SK-N-SH treated with all-trans-retinoic acid at 6 μM for 48 hours (cell line): ENCODE measurements at regions not wholly inside any gene's neighbourhood (a gene's known extent, or its start where the extent isn't known, plus 50 kb on each side); places are given as distances from the start of the nearest gene placed in this dataset.

Experiments
- ATAC-seq: fragments of 200-7000 bp; cut with Tn5 transposase; 3 replicates; pipeline ENCODE4 v1.9.1; 2020; ENCODE audit warnings: mild to moderate bottlenecking, moderate library complexity
- BACH2 ChIP-seq: fragments of 250-450 bp; sonication (Bioruptor Pico); IDR thresholded peaks from 2 replicates; pipeline ENCODE4 v1.9.0; 2021; ENCODE audit warnings: mild to moderate bottlenecking, borderline replicate concordance
- CREB5 ChIP-seq: fragments of 250-450 bp; sonication (Bioruptor Pico); IDR thresholded peaks from 2 replicates; pipeline ENCODE4 v1.5.1; 2020; ENCODE audit warnings: low read depth, mild to moderate bottlenecking, moderate library complexity
- CSDC2 ChIP-seq: fragments of 250-450 bp; sonication (Bioruptor Pico); IDR thresholded peaks from 2 replicates; pipeline ENCODE4 v1.5.0; 2020; ENCODE audit warnings: mild to moderate bottlenecking, moderate library complexity
- CSRNP3 ChIP-seq: fragments of 250-450 bp; sonication (Bioruptor Pico); IDR thresholded peaks from 2 replicates; pipeline ENCODE4 v1.5.1; 2021; ENCODE audit warnings: mild to moderate bottlenecking, moderate library complexity
- ESRRG ChIP-seq: fragments of 250-450 bp; sonication (Bioruptor Pico); IDR thresholded peaks from 2 replicates; pipeline ENCODE4 v1.6.1; 2021; ENCODE audit warnings: mild to moderate bottlenecking
- GLIS3 ChIP-seq: fragments of 250-450 bp; sonication (Bioruptor Pico); IDR thresholded peaks from 2 replicates; pipeline ENCODE4 v1.5.0; 2020; ENCODE audit warnings: mild to moderate bottlenecking, moderate library complexity
- ISL1 ChIP-seq: fragments of 250-450 bp; sonication (Bioruptor Pico); IDR thresholded peaks from 2 replicates; pipeline ENCODE4 v2.1.2; 2022; ENCODE audit warnings: mild to moderate bottlenecking, moderate library complexity
- OSR1 ChIP-seq: fragments of 250-450 bp; sonication (Bioruptor Pico); IDR thresholded peaks from 2 replicates; pipeline ENCODE4 v1.8.0; 2022; ENCODE audit warnings: moderate library complexity, mild to moderate bottlenecking, inconsistent platforms
- PATZ1 ChIP-seq: fragments of 250-450 bp; sonication (Bioruptor Pico); IDR thresholded peaks from 2 replicates; pipeline ENCODE4 v1.8.0; 2020; ENCODE audit warnings: mild to moderate bottlenecking, moderate library complexity, borderline replicate concordance
- POU6F1 ChIP-seq: fragments of 250-450 bp; sonication (Bioruptor Pico); IDR thresholded peaks from 2 replicates; pipeline ENCODE4 v1.8.0; 2021; ENCODE audit warnings: low read depth, mild to moderate bottlenecking, moderate library complexity, borderline replicate concordance
- PPARA ChIP-seq: fragments of 250-450 bp; sonication (Bioruptor Pico); IDR thresholded peaks from 2 replicates; pipeline ENCODE4 v1.5.0; 2020; ENCODE audit warnings: mild to moderate bottlenecking, borderline replicate concordance
- SNAI2 ChIP-seq: fragments of 250-450 bp; sonication (Bioruptor Pico); IDR thresholded peaks from 2 replicates; pipeline ENCODE4 v1.5.0; 2020; ENCODE audit warnings: mild to moderate bottlenecking, moderate library complexity
- TCF4 ChIP-seq: fragments of 250-450 bp; sonication (Bioruptor Pico); IDR thresholded peaks from 2 replicates; pipeline ENCODE4 v1.8.0; 2021; ENCODE audit warnings: mild to moderate bottlenecking, moderate library complexity, borderline replicate concordance
- TOX ChIP-seq: fragments of 250-450 bp; sonication (Bioruptor Pico); IDR thresholded peaks from 2 replicates; pipeline ENCODE4 v1.8.0; 2021; ENCODE audit warnings: mild to moderate bottlenecking, moderate library complexity, borderline replicate concordance
- TSHZ2 ChIP-seq: fragments of 250-450 bp; sonication (Bioruptor Pico); IDR thresholded peaks from 2 replicates; pipeline ENCODE4 v1.5.0; 2020; ENCODE audit warnings: mild to moderate bottlenecking, moderate library complexity
- ZC3H10 ChIP-seq: fragments of 250-450 bp; sonication (Bioruptor Pico); IDR thresholded peaks from 2 replicates; pipeline ENCODE4 v1.5.1; 2021; ENCODE audit warnings: mild to moderate bottlenecking, moderate library complexity
- ZFP3 ChIP-seq: fragments of 250-450 bp; sonication (Bioruptor Pico); IDR thresholded peaks from 2 replicates; pipeline ENCODE4 v1.5.0; 2020; ENCODE audit warnings: mild to moderate bottlenecking, moderate library complexity
- ZFP30 ChIP-seq: fragments of 450-650 bp; formaldehyde crosslinking; IDR thresholded peaks from 2 replicates; pipeline ENCODE4 v1.5.0; 2022; ENCODE audit warnings: mild to moderate bottlenecking, moderate library complexity
- ZNF565 ChIP-seq: fragments of 450-650 bp; formaldehyde crosslinking; conservative IDR thresholded peaks from 2 replicates; pipeline ENCODE4 v1.5.0; 2020; ENCODE audit warnings: low read depth, mild to moderate bottlenecking, moderate library complexity
- ZNF70 ChIP-seq: fragments of 450-650 bp; formaldehyde crosslinking; IDR thresholded peaks from 2 replicates; pipeline ENCODE4 v1.5.0; 2020; ENCODE audit warnings: mild to moderate bottlenecking, moderate library complexity

GRCh38 chr6:79833964-79834284 is 113.4 kb downstream of the ELOVL4 start:
- no peak for ATAC-seq
- no peak for TF ChIP-seq ZC3H10 (CRISPR knock-in tag)

- TF ChIP-seq ISL1 (CRISPR knock-in tag) (peak; percentile 68), BACH2 (CRISPR knock-in tag) (no peak), ZC3H10 (CRISPR knock-in tag) (no peak), TCF4 (CRISPR knock-in tag) (peak; percentile 53; the same call in 1 of the 2 replicates), TOX (no peak), ZNF565 (CRISPR knock-in tag) (no peak), TSHZ2 (peak; percentile 34; the same call in 1 of the 2 replicates)
- ATAC-seq: peak; percentile 53
These were observed 113.9 kb downstream of the ELOVL4 start for GRCh38 chr6:79833264-79833963.

- TF ChIP-seq ZC3H10 (CRISPR knock-in tag): no peak
- TF ChIP-seq POU6F1: no peak
- no peak for TF ChIP-seq CSRNP3
- TF ChIP-seq SNAI2: no peak
- TF ChIP-seq PPARA (CRISPR knock-in tag): no peak
- no peak for TF ChIP-seq ZFP3
- TF ChIP-seq GLIS3 (CRISPR knock-in tag): no peak
- no peak for TF ChIP-seq BACH2 (CRISPR knock-in tag)
- no peak for TF ChIP-seq ZFP30 (CRISPR knock-in tag)
- no peak for TF ChIP-seq CSDC2
- no peak for TF ChIP-seq OSR1 (CRISPR knock-in tag)
- ATAC-seq: no peak
These were observed 114.6 kb downstream of the ELOVL4 start for GRCh38 chr6:79832723-79833122.

- TF ChIP-seq OSR1 (CRISPR knock-in tag) (no peak), ZNF70 (no peak), ZNF565 (CRISPR knock-in tag) (no peak), SNAI2 (no peak), CREB5 (CRISPR knock-in tag) (no peak), ISL1 (CRISPR knock-in tag) (no peak), PPARA (CRISPR knock-in tag) (no peak), CSRNP3 (no peak), PATZ1 (no peak), CSDC2 (no peak), ESRRG (CRISPR knock-in tag) (no peak), ZFP30 (CRISPR knock-in tag) (no peak), TOX (no peak), BACH2 (CRISPR knock-in tag) (no peak), GLIS3 (CRISPR knock-in tag) (no peak), TCF4 (CRISPR knock-in tag) (no peak)
- ATAC-seq: no peak
These were observed 123.2 kb downstream of the ELOVL4 start for GRCh38 chr6:79824202-79824601.
